ENCODE measurements at regions not wholly inside any gene's neighbourhood (a gene's known extent, or its start where the extent isn't known, plus 50 kb on each side); places are given as distances from the start of the nearest gene placed in this dataset.

- no peak for TF ChIP-seq CTCF (IDR thresholded peaks at IDR 0.05; ENCODE audit: insufficient read depth, low read length)
- no peak overlapping the region for H3K4me3 ChIP-seq (ENCODE audit: low read depth, low read length)
- DNase-seq (ENCODE audit: low read depth): no peak
Observed at GRCh38 chr21:21605521-21605920, 607.3 kb downstream of the NCAM2 start.

DNA sequence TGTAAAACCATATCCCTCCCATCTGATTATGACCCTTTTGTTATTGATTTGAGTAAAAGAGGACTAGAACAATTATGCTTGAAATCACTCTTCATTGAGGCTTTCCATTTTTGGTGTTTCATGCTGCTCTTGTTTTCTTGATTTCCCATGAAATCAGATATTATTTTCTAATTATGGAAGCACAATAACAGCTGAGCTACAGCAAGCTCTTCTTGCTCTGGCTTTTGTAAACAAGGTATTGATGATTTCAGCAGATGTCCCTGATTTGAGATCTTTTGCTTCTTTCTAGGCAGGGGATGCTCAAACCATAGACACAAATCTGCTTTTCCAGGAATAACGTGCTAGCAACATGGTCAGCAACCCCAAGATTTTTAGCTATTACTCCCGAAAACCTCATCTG lies 607.8 kb downstream of the NCAM2 start:
- H3K4me3 ChIP-seq (ENCODE audit: low read depth, low read length): no peak overlapping the region
- no peak for TF ChIP-seq CTCF (IDR thresholded peaks at IDR 0.05; ENCODE audit: insufficient read depth, low read length)
- DNase-seq (ENCODE audit: low read depth): no peak

GRCh38 chr21:21612466-21612865 lies 614.3 kb downstream of the NCAM2 start:
- DNase-seq (ENCODE audit: low read depth): peak; percentile 62
- no peak for TF ChIP-seq CTCF (IDR thresholded peaks at IDR 0.05; ENCODE audit: insufficient read depth, low read length)
- no peak overlapping the region for H3K4me3 ChIP-seq (ENCODE audit: low read depth, low read length)

DNA sequence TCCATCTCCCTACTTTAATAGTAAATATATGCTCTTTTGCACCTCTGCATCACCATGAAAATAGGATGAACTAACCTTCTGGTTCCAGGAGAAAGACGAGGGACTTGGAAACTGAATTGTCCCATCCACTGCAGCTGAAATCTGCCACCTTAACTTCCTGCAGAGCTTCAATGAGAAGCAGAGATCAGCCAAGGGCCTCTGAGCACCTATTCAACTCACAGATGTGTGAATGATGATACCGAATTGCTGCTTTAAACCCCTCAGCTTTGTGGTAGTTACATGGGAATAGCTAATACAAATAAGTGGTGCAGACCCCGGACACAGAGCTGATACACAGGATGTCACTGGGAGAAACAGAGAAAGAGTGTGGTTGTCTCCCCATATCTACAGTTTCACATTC lies 616.8 kb downstream of the NCAM2 start:
- TF ChIP-seq CTCF (IDR thresholded peaks at IDR 0.05; ENCODE audit: insufficient read depth, low read length): no peak
- no peak for DNase-seq (ENCODE audit: low read depth)
- H3K4me3 ChIP-seq (ENCODE audit: low read depth, low read length): no peak overlapping the region

DNA sequence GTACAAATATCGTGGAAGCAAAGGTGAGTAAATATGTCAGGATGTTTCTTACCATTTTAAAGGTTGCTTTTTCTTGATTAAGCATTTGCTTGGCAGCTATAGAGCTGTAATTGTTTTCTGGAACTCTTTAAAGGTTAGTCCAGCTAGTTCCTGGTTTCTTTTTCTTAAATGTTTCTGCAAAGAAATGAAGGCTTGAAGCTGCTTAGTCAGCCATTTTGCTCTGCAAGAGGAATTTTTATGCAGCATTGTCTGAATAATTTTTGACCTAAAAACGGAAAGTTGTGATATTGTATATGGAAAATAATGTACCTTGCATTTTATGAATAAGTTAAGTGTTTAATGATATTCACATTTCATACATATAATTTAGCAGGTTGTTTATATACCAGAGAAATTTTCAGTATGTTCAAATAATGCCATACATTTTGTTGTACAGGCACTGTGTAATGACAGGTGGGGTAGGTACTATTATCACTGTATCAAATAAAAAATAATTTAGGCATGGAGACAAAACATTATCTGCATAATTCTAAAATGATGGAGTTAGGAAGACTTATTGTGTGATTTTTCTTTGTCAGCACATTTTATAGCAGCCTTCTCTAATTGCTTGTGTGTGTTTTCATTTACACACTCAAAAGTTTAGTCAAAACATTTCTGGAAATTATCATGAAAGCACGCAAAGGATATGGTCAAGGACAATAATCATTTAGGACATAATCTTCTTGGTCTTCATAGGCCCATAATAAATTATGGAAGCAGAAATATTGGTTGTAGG lies 624.4 kb downstream of the NCAM2 start:
- TF ChIP-seq CTCF (IDR thresholded peaks at IDR 0.05; ENCODE audit: insufficient read depth, low read length): no peak
- H3K4me3 ChIP-seq (ENCODE audit: low read depth, low read length): no peak overlapping the region
- DNase-seq (ENCODE audit: low read depth): no peak

DNA sequence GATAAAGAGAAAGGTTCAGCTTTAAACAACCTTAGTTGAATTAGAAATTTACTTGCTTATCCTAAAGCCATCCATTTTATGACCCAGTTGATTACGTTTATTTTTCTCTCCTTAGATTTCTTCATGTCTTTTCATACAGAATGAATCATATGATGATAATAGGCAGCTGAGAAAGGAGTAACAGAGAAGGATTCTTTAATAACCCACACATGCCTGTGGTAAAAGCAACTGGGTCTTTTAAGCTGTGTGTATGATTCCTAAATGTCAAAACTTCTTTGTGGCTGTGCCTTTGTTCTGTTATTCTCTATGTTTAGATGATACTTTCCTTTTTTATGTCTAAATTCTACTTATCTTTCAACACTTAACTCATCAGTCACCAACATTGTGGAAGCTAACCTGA lies 626.5 kb downstream of the NCAM2 start:
- TF ChIP-seq CTCF (IDR thresholded peaks at IDR 0.05; ENCODE audit: insufficient read depth, low read length): no peak
- no peak overlapping the region for H3K4me3 ChIP-seq (ENCODE audit: low read depth, low read length)
- DNase-seq (ENCODE audit: low read depth): peak; percentile 0

GRCh38 chr21:21631961-21632360 lies 633.8 kb downstream of the NCAM2 start:
- TF ChIP-seq CTCF (IDR thresholded peaks at IDR 0.05; ENCODE audit: insufficient read depth, low read length): no peak
- DNase-seq (ENCODE audit: low read depth): peak; percentile 13

More at GRCh38 chr21:21631961-21632360, 633.8 kb downstream of the NCAM2 start:
- no peak overlapping the region for H3K4me3 ChIP-seq (ENCODE audit: low read depth, low read length)

Measured in fibroblast of the aortic adventitia (primary cell).